LNCaP clone FGC (cell line): ENCODE measurements at regions not wholly inside any gene's neighbourhood (a gene's known extent, or its start where the extent isn't known, plus 50 kb on each side); places are given as distances from the start of the nearest gene placed in this dataset.

ENCODE experiments used
- DNase-seq: peaks from one replicate; pipeline ENCODE4 v3.0.0-alpha.2; 2011; ENCODE audit warnings: low read depth
- H3K4me3 ChIP-seq: 2 replicates; pipeline ENCODE4 v1.5.1; 2011; ENCODE audit warnings: mild to moderate bottlenecking, low read depth, low read length, control low read depth
- TF ChIP-seq, protein P1 (sequence below): IDR thresholded peaks from 2 replicates; pipeline ENCODE4 v1.5.1; 2012; ENCODE audit warnings: mild to moderate bottlenecking; ENCODE audit not compliant: control insufficient read depth, insufficient read depth; ENCODE audit errors: extremely low read depth

DNA sequence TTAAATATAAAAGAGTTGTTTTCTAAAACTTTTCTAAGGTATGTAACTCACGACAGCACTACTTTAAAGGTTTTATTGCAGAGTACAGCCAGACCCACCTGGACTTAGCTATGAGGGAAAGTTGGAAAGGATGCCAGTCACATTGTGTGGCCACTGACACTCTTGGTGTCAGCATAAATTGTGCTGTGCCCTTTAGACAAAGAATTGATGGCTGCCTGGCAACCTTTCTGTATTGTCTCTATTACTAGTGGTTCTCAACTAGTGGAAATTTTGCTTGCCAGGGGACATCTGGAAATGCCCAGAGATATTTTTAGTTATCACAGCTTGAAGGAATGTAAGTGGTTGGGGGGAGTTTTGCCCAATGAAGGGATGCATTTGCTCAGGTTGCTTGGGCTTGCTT is 117.5 kb upstream of the APP start:
- DNase-seq, result no peak
- TF ChIP-seq, protein P1, sequence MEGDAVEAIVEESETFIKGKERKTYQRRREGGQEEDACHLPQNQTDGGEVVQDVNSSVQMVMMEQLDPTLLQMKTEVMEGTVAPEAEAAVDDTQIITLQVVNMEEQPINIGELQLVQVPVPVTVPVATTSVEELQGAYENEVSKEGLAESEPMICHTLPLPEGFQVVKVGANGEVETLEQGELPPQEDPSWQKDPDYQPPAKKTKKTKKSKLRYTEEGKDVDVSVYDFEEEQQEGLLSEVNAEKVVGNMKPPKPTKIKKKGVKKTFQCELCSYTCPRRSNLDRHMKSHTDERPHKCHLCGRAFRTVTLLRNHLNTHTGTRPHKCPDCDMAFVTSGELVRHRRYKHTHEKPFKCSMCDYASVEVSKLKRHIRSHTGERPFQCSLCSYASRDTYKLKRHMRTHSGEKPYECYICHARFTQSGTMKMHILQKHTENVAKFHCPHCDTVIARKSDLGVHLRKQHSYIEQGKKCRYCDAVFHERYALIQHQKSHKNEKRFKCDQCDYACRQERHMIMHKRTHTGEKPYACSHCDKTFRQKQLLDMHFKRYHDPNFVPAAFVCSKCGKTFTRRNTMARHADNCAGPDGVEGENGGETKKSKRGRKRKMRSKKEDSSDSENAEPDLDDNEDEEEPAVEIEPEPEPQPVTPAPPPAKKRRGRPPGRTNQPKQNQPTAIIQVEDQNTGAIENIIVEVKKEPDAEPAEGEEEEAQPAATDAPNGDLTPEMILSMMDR, result no peak

DNA sequence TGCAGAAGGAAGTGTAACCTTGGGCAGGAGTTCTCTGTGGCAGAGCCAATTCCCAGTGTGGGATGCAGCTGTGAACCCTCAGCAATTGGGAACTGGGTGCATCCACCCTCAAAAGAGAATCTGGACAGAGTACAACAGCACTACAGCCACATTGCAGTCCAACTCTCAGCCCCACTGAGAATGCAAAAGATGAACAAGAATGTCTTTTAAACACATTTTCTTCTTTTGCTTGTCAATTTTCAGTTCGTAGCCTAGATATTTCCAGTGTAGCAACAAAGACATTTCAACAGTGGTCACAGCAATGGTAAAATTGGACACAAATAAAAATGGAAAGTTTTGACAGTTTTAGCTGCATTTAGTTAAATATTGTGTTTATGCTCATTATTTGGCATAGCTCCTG is 114.0 kb upstream of the APP start:
- no peak overlapping the region for H3K4me3 ChIP-seq
- DNase-seq, result no peak
- TF ChIP-seq, protein P1, result no peak

More for the DNA sequence above, 117.5 kb upstream of the APP start:
- no peak overlapping the region for H3K4me3 ChIP-seq

GRCh38 chr21:26282058-26282457 is 111.5 kb upstream of the APP start:
- TF ChIP-seq, protein P1, result no peak
- no peak overlapping the region for H3K4me3 ChIP-seq
- DNase-seq, result no peak

GRCh38 chr21:26281506-26281905 is 110.9 kb upstream of the APP start:
- TF ChIP-seq, protein P1, result no peak
- no peak for DNase-seq
- no peak overlapping the region for H3K4me3 ChIP-seq

DNA sequence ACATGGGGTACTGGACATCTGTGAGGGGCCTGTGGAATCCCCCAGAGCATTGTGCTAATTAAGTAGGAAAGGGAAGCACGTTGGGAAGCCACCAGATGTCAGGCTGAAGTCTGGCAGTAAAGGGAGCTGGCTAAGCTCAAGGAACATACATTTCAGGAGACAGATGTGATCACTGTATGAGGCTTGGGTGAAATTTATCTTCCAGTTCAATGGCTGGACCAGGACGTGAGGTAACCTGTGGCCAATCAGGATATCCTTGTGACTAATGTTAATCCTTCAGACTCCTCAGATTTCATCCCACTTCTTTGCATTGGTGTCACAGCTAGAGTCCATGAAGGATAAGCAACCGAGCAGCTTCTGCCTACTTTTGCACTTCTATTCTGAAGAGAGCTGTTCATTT is 110.2 kb upstream of the APP start:
- DNase-seq, result no peak
- TF ChIP-seq, protein P1, result no peak
- H3K4me3 ChIP-seq, result no peak overlapping the region

GRCh38 chr21:26280148-26280547 is 109.6 kb upstream of the APP start:
- H3K4me3 ChIP-seq, result no peak overlapping the region
- TF ChIP-seq, protein P1, result no peak
- no peak for DNase-seq

DNA sequence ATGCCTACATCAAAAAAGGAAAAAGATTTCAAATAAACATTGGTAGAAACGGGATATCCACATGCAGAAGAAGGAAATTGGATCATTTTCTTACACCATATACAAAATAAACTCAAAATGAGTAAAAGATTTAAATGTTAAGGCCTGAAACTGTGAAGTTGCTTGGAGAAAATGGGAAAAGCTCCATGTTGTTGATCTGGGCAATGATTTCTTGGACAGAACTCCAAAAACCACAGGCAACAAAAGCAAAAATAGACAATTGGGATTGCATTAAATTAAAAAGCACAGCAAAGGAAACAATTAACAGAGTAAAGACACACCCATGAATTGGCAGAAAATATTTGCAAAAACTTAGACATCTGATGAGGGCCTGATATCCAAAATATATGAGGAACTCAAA is 105.2 kb upstream of the APP start:
- DNase-seq, result no peak
- no peak overlapping the region for H3K4me3 ChIP-seq
- TF ChIP-seq, protein P1, result no peak
